Kidney (tissue), 13 donors: ENCODE measurements at regions not wholly inside any gene's neighbourhood (a gene's known extent, or its start where the extent isn't known, plus 50 kb on each side); places are given as distances from the start of the nearest gene placed in this dataset.

Source experiments
- DNase-seq, 5 donors: peaks; one replicate each; pipeline ENCODE4 v3.0.0-alpha.2; 2013 to 2020
- FAIRE-seq: peaks from 2 replicates; lab custom pipeline; 2012; peaks lifted over from hg19 to GRCh38; lab: Jason Lieb, UNC
- H3K27ac ChIP-seq, 2 donors: one replicate each; pipeline ENCODE4 v1.7.0; 2013; ENCODE audit warnings: low read depth in 2 of 2, low read length in 2 of 2, inconsistent platforms in 1 of 2
- H3K27me3 ChIP-seq: one replicate; pipeline ENCODE4 v1.7.1; 2013; ENCODE audit warnings: low read length, inconsistent platforms; ENCODE audit not compliant: control insufficient read depth, insufficient read depth
- H3K36me3 ChIP-seq, 3 donors: one replicate each; pipeline versions ENCODE4 v1.7.0 to v1.7.1; 2013; ENCODE audit warnings: low read length in 3 of 3, control low read depth in 1 of 3, inconsistent platforms in 1 of 3; ENCODE audit not compliant: insufficient read depth in 3 of 3, control insufficient read depth in 2 of 3
- H3K4me1 ChIP-seq, 3 donors: one replicate each; pipeline versions ENCODE4 v1.7.0 to v1.7.1; 2013; ENCODE audit warnings: low read length in 3 of 3, inconsistent platforms in 1 of 3, low read depth in 1 of 3; ENCODE audit not compliant: control insufficient read depth in 2 of 3, insufficient read depth in 2 of 3
- H3K4me3 ChIP-seq, 3 donors: one replicate each; pipeline versions ENCODE4 v1.7.0 to v1.8.1; 2013; ENCODE audit warnings: low read length in 3 of 3, control low read depth in 1 of 3, inconsistent platforms in 1 of 3
- H3K9ac ChIP-seq, 3 donors: one replicate each; pipeline versions ENCODE4 v1.7.0 to v1.7.1; 2013; ENCODE audit warnings: low read length in 3 of 3, control low read depth in 1 of 3, inconsistent platforms in 1 of 3
- H3K9me3 ChIP-seq, 3 donors: one replicate each; pipeline versions ENCODE4 v1.7.0 to v1.7.1; 2013; ENCODE audit warnings: low read length in 3 of 3, control low read depth in 1 of 3, inconsistent platforms in 1 of 3; ENCODE audit not compliant: control insufficient read depth in 2 of 3, insufficient read depth in 1 of 3
- intact Hi-C: fragments of 100-400 bp; cut with DNase I; formaldehyde crosslinking; loops from one replicate; pipeline ENCODE4 v1.11.1; 2022
- TF ChIP-seq, protein P1 (sequence below): IDR thresholded peaks from 3 replicates; pipeline ENCODE4 v1.5.1; 2012; ENCODE audit warnings: mild to moderate bottlenecking, moderate library complexity, borderline replicate concordance; ENCODE audit not compliant: insufficient read depth; ENCODE audit errors: extremely low read depth
- donor health status: control.
- donor health status: control.
- donor health status: control.
- donor health status: control.
- donor health status: control.
- donor health status: DM: yes; HTN: yes; CAD: no.
- donor health status: Normal renal cell carcinoma (clear cell type).

DNA sequence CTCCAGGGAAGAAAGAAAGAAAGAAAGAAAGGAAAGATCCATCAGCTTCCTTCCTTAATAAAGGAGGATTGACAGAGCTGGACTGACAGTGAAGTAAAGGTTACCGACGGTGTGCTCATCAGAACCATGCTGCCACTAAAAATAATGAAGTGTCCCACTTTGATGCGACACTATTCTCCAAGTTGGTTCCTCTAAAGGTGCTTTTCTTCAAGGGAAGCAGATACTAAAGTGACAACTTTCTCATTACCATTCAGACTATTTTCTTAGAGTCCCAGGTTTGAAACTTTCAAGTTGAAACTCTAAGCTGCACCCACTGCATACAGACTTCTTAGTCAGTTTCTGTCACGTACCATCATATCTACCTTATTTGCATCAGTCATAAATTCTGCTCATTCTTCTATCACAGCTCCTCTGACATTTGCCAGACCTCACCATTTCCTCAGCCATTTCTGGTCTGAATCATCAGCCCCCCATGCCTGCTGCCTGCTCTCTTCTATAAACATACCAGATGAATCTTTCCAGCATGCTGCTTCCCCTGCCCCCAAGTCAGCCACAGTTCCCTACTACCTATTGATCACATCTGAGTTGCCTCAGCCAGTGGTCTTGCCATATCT, 177.6 kb downstream of the DEPDC1B start:
- Histone ChIP-seq H3K27me3 (no peaks in the 10 kb centered on the region), H3K36me3 (no peaks in the 10 kb centered on the region), H3K4me1 (peaks cover 0 to 6% (median 0%) of the 10 kb centered on the region in 3 donors), H3K9me3 (no peaks in the 10 kb centered on the region), H3K9ac (no peak overlapping the region), H3K27ac (no peak overlapping the region), H3K4me3 (no peak overlapping the region)
- no peak for DNase-seq
- TF ChIP-seq, protein P1, sequence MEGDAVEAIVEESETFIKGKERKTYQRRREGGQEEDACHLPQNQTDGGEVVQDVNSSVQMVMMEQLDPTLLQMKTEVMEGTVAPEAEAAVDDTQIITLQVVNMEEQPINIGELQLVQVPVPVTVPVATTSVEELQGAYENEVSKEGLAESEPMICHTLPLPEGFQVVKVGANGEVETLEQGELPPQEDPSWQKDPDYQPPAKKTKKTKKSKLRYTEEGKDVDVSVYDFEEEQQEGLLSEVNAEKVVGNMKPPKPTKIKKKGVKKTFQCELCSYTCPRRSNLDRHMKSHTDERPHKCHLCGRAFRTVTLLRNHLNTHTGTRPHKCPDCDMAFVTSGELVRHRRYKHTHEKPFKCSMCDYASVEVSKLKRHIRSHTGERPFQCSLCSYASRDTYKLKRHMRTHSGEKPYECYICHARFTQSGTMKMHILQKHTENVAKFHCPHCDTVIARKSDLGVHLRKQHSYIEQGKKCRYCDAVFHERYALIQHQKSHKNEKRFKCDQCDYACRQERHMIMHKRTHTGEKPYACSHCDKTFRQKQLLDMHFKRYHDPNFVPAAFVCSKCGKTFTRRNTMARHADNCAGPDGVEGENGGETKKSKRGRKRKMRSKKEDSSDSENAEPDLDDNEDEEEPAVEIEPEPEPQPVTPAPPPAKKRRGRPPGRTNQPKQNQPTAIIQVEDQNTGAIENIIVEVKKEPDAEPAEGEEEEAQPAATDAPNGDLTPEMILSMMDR: no peak
- no peak for FAIRE-seq
- intact Hi-C loops: no loop called here

DNA sequence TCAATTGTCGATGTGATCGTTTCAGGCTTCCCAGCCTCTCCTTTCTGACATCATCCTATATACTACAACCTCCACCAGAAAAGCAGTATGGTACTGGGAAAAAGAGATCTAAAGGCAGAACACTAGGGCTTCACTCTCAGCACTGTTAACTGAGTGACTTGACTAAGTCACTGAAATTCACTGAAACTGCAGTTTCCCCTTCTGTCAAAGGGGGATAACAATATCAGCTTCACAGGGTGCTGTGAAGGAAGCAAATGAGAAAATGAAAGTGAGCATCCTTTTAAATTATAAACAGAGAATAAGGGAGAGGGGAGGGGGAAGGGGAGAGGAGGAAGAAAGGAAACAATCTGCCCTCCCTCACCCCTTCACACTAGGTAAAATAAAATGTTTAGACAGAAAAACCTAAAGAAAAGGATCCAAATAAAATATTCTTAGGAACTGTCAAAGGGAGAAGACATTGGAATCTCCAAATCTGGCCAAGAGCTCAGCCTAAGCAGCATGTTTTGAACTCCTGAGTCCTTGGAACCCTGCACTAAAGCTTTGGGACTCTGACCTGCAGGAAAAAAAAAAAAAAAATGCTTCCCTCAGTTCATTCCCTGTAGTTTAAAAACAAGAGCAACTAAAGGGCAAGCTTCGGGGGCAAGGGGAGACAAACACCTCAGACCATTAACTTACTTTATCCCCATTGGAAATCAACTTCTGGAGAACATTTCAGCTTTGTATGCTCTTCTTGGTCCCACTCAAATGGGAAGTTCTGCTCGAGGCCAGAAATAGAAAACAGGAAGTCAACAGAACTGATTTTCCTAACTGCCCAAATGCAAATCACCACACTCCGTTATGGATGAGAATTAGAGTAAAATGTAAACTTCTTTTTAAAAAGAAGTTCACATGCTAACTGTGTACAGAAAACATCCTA, 178.3 kb downstream of the DEPDC1B start:
- TF ChIP-seq, protein P1: no peak
- FAIRE-seq (no peak), DNase-seq (no peak)
- Histone ChIP-seq H3K27ac (no peak overlapping the region), H3K36me3 (no peaks in the 10 kb centered on the region), H3K9ac (no peak overlapping the region), H3K9me3 (no peaks in the 10 kb centered on the region), H3K4me3 (no peak overlapping the region), H3K4me1 (peaks cover 0 to 6% (median 0%) of the 10 kb centered on the region in 3 donors), H3K27me3 (no peaks in the 10 kb centered on the region)
- intact Hi-C loops: no loop called here

DNA sequence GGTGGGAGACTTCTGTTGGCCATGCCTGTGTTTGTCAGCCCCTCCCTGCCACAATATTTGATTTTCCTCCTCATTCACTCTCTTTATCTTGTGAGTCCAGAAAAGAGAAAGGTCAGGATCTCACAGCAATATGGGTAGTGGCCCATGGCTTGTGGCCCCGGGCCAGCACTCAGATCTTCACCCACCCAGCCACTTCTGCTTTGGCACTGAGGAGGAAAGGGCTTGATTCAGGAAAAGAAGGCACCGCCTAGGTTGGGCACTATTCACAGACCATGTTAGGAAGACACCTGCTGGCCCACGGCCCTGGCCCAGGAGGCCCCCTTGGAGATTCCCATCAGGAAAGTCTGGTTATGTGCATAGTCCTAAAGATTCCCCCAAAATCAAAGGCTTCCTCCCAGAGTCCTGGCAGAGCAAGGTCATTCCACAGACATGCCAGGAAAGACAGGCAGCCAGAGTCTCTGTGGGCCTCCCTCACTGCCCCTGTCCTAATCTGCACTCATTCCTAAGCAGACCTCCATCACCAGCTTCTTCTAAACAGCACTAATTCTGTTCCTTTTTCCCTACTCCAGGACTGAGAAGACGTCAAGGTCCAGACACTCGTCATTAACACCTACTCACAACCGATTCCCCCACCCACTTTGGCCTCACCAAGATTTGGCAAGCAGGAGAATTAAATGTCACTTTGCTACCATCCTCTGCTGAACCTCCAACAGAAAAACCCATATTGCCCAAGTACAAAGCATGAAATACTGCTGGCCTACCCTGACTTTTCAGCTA, 179.3 kb downstream of the DEPDC1B start:
- TF ChIP-seq, protein P1: no peak
- intact Hi-C loops: no loop called here
- Histone ChIP-seq H3K4me1 (peaks cover 0 to 6% (median 0%) of the 10 kb centered on the region in 3 donors), H3K9ac (no peak overlapping the region), H3K27me3 (no peaks in the 10 kb centered on the region), H3K36me3 (no peaks in the 10 kb centered on the region), H3K4me3 (no peak overlapping the region), H3K9me3 (no peaks in the 10 kb centered on the region), H3K27ac (no peak overlapping the region)
- DNase-seq: no peak
- no peak for FAIRE-seq
